CD4-positive, alpha-beta T cell (primary cell): ENCODE measurements at regions not wholly inside any gene's neighbourhood (a gene's known extent, or its start where the extent isn't known, plus 50 kb on each side); places are given as distances from the start of the nearest gene placed in this dataset.

ENCODE experiments used
- ATAC-seq: fragments of 200-7000 bp; cut with Tn5 transposase; one replicate; pipeline ENCODE4 v1.10.0; 2022; ENCODE audit warnings: mild to moderate bottlenecking; ENCODE audit not compliant: poor library complexity
- CTCF ChIA-PET: fragments of 350-600 bp; sonication (Branson Sonifier 250); formaldehyde crosslinking; loops from one replicate; lab custom pipeline; 2021; ENCODE audit warnings: antibody characterized with exemption, inconsistent platforms; lab: Charles Lee
- POLR2A ChIA-PET: fragments of 350-600 bp; sonication (Branson Sonifier 250); formaldehyde crosslinking; loops from one replicate; lab custom pipeline; 2021; ENCODE audit warnings: antibody characterized with exemption, inconsistent platforms; lab: Charles Lee
- DNase-seq, 14 experiments: peaks; one replicate each; pipeline ENCODE4 v3.0.0-alpha.2; 2013 to 2020; ENCODE audit warnings: mixed read lengths in 2 of 14
- H3K27ac ChIP-seq, 2 donors: one replicate each; pipeline versions ENCODE4 v1.5.1 to v1.7.0; 2013; ENCODE audit warnings: low read length in 2 of 2, low read depth in 1 of 2, mild to moderate bottlenecking in 1 of 2
- H3K27me3 ChIP-seq, 2 experiments: 1 replicate in 1 of 2; 2 replicates in 1 of 2; pipeline versions ENCODE4 v1.6.1 to v1.7.0; 2013; ENCODE audit warnings: low read length in 2 of 2, control low read depth in 1 of 2, mild to moderate bottlenecking in 1 of 2, moderate library complexity in 1 of 2; ENCODE audit not compliant: insufficient read depth in 2 of 2, control insufficient read depth in 1 of 2
- H3K36me3 ChIP-seq: one replicate; pipeline ENCODE4 v1.6.1; 2013; ENCODE audit warnings: low read length, control low read depth; ENCODE audit not compliant: insufficient read depth
- H3K4me1 ChIP-seq: one replicate; pipeline ENCODE4 v1.6.1; 2013; ENCODE audit warnings: low read length, control low read depth; ENCODE audit not compliant: insufficient read depth
- H3K4me3 ChIP-seq: one replicate; pipeline ENCODE4 v1.5.1; 2013; ENCODE audit warnings: mild to moderate bottlenecking, low read length, moderate library complexity
- H3K9me3 ChIP-seq, 2 experiments: 1 replicate in 1 of 2; 2 replicates in 1 of 2; pipeline versions ENCODE4 v1.6.1 to v1.7.0; 2013; ENCODE audit warnings: low read length in 2 of 2, mild to moderate bottlenecking in 2 of 2, control low read depth in 1 of 2, moderate library complexity in 1 of 2; ENCODE audit not compliant: control insufficient read depth in 1 of 2, insufficient read depth in 1 of 2
- H3K27ac Mint-ChIP-seq: one replicate; pipeline ENCODE4 v1.8.0; 2020; ENCODE audit warnings: mixed read lengths
- H3K27me3 Mint-ChIP-seq: one replicate; pipeline ENCODE4 v1.8.0; 2021; ENCODE audit warnings: mixed read lengths
- H3K36me3 Mint-ChIP-seq: one replicate; pipeline ENCODE4 v1.8.0; 2021; ENCODE audit warnings: low read depth, mixed read lengths
- H3K4me1 Mint-ChIP-seq: one replicate; pipeline ENCODE4 v1.8.0; 2021; ENCODE audit warnings: low read depth, mixed read lengths
- H3K4me3 Mint-ChIP-seq: one replicate; pipeline ENCODE4 v1.8.0; 2020; ENCODE audit warnings: mild to moderate bottlenecking, mixed read lengths
- H3K9me3 Mint-ChIP-seq: one replicate; pipeline ENCODE4 v1.8.0; 2020; ENCODE audit warnings: mixed read lengths
- CTCF ChIP-seq: fragments of 200-600 bp; IDR thresholded peaks from one replicate; pipeline ENCODE4 v1.8.0; 2022; ENCODE audit warnings: antibody characterized with exemption, mild to moderate bottlenecking
- intact Hi-C, 2 experiments: fragments of 100-400 bp; cut with DNase I in 1 of 2; cut with micrococcal nuclease in 1 of 2; formaldehyde crosslinking; loops; one replicate each; pipeline versions ENCODE4 v1.15.1 to v1.9.0; 2023 to 2025; cut with DNase I, micrococcal nuclease

DNA sequence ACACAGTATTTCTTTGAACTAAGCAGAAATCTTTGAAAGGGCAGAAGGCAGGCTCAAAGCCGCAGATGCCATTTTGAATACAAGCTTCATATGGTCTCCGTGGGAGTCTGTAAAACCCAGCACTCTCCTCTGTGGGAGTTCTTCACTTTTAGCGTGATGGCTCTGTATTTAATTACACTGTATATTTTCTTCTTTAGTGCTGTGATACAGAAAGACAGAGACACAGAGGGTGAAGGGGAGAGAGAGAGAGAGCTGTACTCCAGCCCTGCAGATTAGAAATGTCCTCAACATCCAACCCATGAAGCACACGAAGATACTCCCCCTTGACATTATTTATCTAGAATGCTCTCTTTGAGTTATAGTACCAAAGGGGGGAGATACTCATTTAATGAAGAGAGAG, 752.6 kb upstream of the NR2F2 start:
- ATAC-seq (no peak), DNase-seq (no peak)
- Mint-ChIP-seq H3K27ac (no peak overlapping the region), H3K4me3 (no peak overlapping the region), H3K36me3 (no peaks in the 10 kb centered on the region), H3K27me3 (peaks cover 13% of the 10 kb centered on the region), H3K4me1 (no peaks in the 10 kb centered on the region), H3K9me3 (no peaks in the 10 kb centered on the region)
- Histone ChIP-seq H3K27ac (no peak overlapping the region), H3K27me3 (no peaks in the 10 kb centered on the region), H3K9me3 (no peaks in the 10 kb centered on the region), H3K4me3 (no peak overlapping the region), H3K4me1 (no peaks in the 10 kb centered on the region), H3K36me3 (no peaks in the 10 kb centered on the region)
- CTCF ChIA-PET, result no interaction called here
- intact Hi-C loops, result no loop called here
- POLR2A ChIA-PET, result no interaction called here
- no peak for TF ChIP-seq CTCF

DNA sequence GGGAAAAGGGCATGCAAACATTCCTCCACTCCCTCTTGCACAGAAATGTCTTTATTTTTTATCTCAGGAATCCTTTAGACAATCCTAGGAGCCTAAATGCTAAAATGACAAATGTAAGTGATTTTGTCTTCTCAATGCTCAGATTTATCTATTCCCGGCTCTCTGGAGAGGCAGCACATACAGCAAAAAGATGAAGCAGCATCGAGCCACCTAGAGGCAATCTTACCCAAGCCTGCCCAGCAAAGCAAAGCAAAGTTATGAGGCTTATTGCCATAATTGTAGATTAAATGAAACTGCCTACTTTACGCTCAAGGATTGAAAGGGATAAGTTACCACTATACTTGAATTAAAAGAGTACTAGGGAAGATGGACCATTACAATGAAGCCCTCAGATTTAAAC, 750.4 kb upstream of the NR2F2 start:
- Histone ChIP-seq H3K27me3 (no peaks in the 10 kb centered on the region), H3K4me3 (no peak overlapping the region), H3K9me3 (no peaks in the 10 kb centered on the region), H3K36me3 (no peaks in the 10 kb centered on the region), H3K4me1 (no peaks in the 10 kb centered on the region), H3K27ac (no peak overlapping the region)
- DNase-seq, result no peak
- intact Hi-C loops, result no loop called here
- Mint-ChIP-seq H3K36me3 (no peaks in the 10 kb centered on the region), H3K9me3 (no peaks in the 10 kb centered on the region), H3K4me1 (no peaks in the 10 kb centered on the region), H3K4me3 (no peak overlapping the region), H3K27me3 (peaks cover 11% of the 10 kb centered on the region), H3K27ac (no peak overlapping the region)
- ATAC-seq, result no peak
- TF ChIP-seq CTCF, result no peak
- POLR2A ChIA-PET, result no interaction called here
- CTCF ChIA-PET, result no interaction called here

DNA sequence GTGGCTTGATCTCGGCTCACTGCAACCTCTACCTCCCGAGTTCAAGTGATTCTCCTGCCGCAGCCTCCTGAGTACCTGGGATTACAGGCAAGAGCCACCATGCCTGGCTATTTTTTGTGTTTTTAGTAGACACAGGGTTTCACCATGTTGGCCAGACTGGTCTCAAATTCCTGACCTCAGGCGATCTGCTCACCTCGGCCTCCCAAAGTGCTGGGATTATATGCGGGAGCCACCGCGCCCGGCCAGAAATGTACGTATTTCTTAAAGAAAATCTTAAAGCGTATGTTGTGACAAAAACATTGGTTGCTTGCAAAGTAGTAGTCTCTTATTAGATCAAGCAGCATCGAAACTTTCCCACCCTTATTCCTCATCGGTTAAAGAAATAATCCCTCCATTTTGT, 748.9 kb upstream of the NR2F2 start:
- no peaks in the 10 kb centered on the region for H3K9me3 Mint-ChIP-seq

More for the DNA sequence above, 748.9 kb upstream of the NR2F2 start:
- Histone ChIP-seq H3K36me3 (no peaks in the 10 kb centered on the region), H3K27ac (no peak overlapping the region), H3K27me3 (no peaks in the 10 kb centered on the region), H3K4me1 (no peaks in the 10 kb centered on the region), H3K4me3 (no peak overlapping the region), H3K9me3 (peaks cover 0 to 4% of the 10 kb centered on the region in 2 experiments)
- intact Hi-C loops, result no loop called here
- Mint-ChIP-seq H3K27ac (no peak overlapping the region), H3K27me3 (peaks cover 5% of the 10 kb centered on the region), H3K4me1 (no peaks in the 10 kb centered on the region), H3K36me3 (no peaks in the 10 kb centered on the region), H3K4me3 (no peak overlapping the region)
- no peak for TF ChIP-seq CTCF
- ATAC-seq (no peak), DNase-seq (no peak)
- ChIA-PET CTCF (no interaction called here), POLR2A (no interaction called here)
